ENCODE measurements at regions not wholly inside any gene's neighbourhood (a gene's known extent, or its start where the extent isn't known, plus 50 kb on each side); places are given as distances from the start of the nearest gene placed in this dataset.

DNA sequence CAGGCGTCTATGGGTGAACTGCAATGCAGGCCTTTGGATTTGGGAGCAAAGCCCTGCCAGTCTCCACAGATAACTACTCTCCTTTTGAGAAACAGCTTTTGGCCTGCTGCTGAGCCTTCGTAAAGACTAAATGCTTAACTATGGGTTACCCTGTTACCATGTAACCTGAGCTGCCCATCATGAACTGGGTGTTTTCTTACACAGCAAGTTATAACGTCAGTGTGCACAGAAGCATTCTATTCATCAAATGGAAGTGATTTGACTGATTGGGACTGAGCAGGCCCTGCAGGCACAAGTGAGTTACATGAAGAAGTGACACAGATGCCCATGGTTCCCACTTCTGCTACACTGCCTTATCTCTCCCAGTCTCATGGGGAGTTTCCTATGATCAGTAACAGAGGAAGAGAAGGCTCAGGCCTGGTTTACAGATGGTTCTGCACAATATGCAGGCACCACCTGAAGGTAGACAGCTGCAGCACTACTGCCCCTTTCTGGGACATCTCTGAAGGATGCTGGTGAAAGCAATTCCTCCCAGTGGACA lies 319.1 kb downstream of the CD83 start:
- TF ChIP-seq, protein P1, sequence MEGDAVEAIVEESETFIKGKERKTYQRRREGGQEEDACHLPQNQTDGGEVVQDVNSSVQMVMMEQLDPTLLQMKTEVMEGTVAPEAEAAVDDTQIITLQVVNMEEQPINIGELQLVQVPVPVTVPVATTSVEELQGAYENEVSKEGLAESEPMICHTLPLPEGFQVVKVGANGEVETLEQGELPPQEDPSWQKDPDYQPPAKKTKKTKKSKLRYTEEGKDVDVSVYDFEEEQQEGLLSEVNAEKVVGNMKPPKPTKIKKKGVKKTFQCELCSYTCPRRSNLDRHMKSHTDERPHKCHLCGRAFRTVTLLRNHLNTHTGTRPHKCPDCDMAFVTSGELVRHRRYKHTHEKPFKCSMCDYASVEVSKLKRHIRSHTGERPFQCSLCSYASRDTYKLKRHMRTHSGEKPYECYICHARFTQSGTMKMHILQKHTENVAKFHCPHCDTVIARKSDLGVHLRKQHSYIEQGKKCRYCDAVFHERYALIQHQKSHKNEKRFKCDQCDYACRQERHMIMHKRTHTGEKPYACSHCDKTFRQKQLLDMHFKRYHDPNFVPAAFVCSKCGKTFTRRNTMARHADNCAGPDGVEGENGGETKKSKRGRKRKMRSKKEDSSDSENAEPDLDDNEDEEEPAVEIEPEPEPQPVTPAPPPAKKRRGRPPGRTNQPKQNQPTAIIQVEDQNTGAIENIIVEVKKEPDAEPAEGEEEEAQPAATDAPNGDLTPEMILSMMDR (IDR thresholded peaks at IDR 0.05), result no peak
- TF ChIP-seq EP300 (IDR thresholded peaks at IDR 0.05; ENCODE audit: borderline replicate concordance in 1 of 2, low read depth in 1 of 2, low read length in 1 of 2) (no peak), TAF1 (IDR thresholded peaks at IDR 0.05; ENCODE audit: borderline replicate concordance, low read depth, low read length) (no peak), RXRA (IDR thresholded peaks at IDR 0.05; ENCODE audit: borderline replicate concordance, low read depth) (no peak)

All from SK-N-SH (cell line).